Central memory CD4-positive, alpha-beta T cell (primary cell): ENCODE measurements at regions not wholly inside any gene's neighbourhood (a gene's known extent, or its start where the extent isn't known, plus 50 kb on each side); places are given as distances from the start of the nearest gene placed in this dataset.
"Not testable (repeated sequence)": the region's sequence is repeated elsewhere in the genome, so short reads cannot be mapped to it uniquely, and the experiment has no call there.

Experiments
- DNase-seq: peaks from one replicate; pipeline ENCODE4 v3.0.0; 2022

- DNase-seq = no peak
Observed at GRCh38 chr15:45962733-45963132, 327.9 kb downstream of the SQOR start.

DNA sequence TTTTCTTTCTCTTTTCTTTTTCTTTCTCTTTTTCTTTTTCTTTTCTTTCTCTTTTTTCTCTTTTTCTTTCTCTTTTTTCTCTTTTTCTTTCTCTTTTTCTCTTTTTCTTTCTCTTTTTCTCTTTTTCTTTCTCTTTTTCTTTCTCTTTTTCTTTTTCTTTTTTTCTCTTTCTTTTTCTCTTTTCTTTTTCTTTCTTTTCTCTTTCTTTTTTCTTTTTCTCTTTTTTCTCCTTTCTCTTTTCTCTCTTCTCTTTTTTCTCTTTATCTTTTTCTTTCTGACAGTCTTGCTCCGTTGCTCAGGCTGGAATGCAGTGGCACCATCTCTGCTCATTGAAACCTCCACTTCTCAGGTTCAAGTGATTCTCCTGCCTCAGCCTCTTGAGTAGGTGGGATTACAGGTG, 335.7 kb downstream of the SQOR start:
- no peak for DNase-seq

DNA sequence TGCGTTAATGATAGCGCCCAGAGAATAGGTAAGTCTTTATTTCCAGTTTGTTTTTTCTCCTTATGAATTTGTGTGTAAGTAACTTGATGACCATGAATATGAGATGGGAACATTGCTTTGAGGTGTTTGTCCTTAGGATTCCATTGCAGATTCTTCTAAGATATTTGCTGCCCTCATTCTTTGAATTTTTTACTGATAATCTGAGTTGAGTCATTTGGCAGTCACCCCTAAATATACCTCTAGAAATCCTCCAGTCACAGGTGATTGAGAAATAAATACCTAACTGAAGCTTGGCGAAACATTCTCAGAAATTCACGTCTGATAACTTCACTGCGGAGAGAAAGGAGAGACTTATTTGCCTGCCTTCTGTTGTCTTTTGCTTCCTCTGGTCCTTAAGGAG, 345.5 kb downstream of the SQOR start:
- no peak for DNase-seq

GRCh38 chr15:45981625-45982024, 346.8 kb downstream of the SQOR start:
- DNase-seq = no peak

DNA sequence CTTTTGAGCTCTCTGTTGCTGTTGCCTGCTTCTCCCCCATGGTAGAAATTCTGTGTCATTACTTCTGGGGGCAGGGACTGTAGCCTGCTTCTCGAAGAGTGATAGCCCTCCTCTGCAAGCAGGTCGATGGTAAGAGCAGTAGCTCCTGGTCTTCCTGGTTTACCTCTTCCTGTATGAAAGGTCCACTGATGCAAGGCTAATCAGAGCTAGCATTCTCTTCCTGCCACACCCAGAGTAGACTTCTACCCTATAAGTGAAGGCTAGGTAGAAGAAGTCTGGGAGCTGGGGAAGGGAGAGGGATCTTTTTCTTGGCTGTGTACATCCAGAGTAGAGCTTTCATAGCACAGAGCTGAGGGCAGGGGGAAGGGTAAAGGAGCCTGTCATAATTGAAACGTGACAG, 357.0 kb downstream of the SQOR start:
- no peak for DNase-seq

DNA sequence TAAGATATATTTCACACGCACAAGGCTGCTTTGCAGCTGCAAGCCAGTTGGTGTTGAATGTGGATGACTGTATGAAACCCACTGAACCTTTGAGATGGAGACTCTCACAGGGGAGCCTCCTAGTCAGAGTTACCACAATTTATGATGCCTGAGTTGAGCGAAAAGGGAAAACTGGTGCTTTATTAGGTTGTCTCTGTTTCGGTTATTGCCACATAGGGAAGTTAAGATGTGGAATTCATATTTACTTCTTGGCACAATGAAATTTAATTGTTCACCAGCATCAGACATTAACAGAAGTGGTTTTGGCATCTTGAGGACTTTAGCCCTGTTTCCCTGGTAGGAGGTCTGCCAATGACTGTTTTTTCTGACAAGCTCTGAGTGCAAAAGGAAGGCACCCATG, 358.2 kb downstream of the SQOR start:
- no peak for DNase-seq

DNA sequence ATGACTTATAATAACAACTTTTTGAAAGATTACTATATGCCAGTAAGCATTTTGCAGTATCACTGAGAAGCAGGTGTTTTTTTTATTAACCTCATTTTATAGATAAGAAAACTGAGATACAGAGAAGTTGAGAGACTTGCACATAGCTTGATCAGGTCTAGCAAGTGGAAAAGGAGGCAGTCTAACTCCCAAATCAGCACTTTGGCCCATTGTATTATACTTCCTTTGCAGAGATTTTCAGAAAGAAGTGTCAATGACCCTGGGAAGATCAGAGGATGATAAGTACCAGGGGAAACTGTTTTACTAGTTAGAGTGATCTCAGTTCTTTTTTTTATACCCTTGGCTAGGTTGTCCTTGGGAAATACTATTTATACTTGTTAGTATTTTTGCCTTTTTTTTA, 358.7 kb downstream of the SQOR start:
- no peak for DNase-seq

DNA sequence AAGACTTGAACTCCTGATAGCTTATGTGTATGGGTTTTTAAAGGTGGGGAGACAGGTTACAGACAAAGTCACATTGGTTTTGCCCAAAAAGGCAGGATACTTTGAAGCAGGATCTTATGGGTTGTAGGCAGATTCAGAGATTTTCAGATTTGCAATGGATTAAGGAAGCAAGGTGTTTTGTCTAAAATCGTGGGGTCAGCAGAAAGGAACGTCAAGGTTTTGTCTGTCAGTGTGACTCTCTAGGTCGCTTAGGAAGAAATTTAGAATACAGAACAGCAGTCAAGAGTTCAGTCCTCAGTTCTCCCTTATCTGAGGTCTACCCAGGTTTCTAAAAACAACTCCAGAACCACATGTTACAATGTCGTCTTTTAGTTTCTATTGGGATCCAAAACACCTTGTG, 361.0 kb downstream of the SQOR start:
- no peak for DNase-seq

GRCh38 chr15:46014532-46014931, 379.7 kb downstream of the SQOR start:
- no peak for DNase-seq

- no peak for DNase-seq
Observed at GRCh38 chr15:46034755-46035154, 399.9 kb downstream of the SQOR start.

DNA sequence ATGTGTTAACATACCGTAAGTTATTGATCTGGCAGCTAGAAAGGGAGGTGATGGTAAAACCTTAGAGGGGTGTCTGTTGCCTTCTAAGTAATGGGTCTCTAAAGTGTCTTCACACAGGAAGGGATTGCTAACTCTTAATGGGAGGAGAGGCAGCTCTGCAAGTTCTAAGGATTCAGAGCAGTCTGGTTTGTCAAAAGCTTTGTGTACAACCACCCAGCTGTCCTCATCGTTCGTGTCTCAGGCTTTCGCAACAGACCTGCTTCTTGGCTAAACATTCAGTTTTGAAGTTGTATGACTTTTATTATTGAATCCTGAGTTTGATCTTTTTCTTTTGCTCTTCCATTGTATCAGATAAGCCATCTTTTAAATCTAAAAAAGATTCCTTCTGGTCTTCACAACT, 404.9 kb downstream of the SQOR start:
- DNase-seq = no peak

GRCh38 chr15:46041905-46042304, 407.1 kb downstream of the SQOR start:
- DNase-seq = no peak

DNA sequence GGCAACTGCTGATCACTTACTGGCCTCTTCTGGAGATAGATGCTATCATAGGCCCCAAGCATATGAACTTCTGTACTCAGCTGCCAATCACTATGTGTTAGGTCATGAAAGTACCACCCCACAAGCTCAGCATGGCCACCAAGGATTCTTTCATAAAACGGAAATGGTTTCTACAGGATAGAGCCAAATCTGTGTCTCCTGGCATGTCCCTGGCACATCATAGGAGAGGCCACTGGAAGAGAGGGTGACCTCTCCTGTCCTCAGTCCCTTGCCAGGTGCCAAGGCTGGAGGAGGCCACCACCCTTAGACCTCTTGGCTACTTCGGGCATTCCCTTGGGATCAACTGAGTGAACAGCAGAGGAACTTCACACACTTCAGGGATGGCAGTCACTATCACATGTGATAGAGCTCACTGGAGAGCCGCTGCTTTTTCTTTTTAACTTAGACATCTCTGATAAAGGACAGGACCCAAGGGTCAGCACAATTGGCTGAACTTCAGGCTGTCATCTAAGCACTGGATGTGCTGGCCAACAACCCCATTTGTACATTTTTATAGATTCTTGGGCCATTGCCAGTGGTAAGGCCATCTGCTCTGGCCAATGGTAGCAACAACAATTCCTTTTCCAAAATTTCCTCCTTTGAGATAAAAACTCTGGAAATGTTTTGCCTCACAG, 425.2 kb downstream of the SQOR start:
- no peak for DNase-seq

GRCh38 chr15:46061002-46061401, 426.2 kb downstream of the SQOR start:
- no peak for DNase-seq

- DNase-seq = no peak
Observed at GRCh38 chr15:46077220-46077619, 442.4 kb downstream of the SQOR start.

- no peak for DNase-seq
Observed at GRCh38 chr15:46079046-46079445, 444.2 kb downstream of the SQOR start.

DNA sequence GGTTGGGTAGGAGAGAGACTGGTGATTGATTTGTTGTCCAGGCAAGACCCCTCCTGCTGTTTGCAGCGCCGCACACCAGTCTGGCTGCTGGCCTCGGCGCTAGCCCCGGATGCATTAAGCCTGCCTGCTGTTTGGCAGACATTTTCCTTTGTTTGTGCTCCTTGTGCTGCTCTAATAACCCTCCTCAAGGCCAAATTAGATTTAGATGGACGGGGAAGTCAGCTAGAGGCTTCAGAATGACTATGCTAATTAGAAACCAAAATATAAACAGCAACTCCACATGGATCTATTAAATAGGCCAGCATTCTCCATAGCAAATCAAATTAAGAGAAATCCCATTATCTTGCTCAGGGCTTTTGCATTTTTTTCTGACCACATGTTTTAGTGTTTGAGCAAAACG, 445.2 kb downstream of the SQOR start:
- no peak for DNase-seq

DNA sequence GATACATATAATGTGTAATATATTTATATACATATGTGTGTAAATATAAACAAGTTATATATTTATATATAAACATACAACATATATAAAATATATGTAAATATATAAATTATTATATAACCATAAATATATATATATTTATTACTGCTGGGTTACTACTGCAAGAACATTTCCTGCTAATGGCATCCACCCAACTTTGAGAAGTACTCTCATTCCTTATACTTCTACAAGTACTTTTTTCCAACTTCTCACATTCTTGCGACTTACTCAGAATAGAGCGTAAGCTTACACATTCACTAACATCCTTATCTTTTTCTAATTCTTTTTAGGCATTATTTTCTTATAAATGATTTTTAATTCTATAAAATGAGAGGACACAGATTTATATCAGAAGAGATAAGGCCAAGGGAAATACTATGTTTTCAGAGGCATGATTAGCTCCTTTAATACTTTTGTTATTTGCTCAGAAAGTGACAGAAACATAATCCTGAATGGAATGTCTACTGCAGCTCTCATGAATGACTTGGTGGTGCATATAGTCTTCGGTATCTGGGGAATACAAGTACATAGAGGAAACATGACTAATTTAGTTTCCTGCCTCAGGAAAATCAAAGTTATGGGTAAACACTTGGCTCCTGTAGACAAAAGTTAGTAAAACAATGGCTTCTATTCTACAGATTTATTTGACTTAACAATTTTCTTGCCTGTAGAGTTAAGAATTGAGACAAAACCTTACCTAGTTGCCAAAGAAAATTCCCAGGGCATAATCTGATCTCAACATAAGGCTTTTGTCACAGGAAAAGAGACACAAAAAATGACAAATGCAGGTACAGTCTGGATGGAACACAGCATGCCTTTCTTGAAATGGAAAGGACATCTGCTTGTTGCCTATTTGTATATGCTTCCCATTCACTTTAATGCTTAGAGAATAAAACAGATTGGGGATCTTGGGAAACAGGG, 453.9 kb downstream of the SQOR start:
- no peak for DNase-seq

DNA sequence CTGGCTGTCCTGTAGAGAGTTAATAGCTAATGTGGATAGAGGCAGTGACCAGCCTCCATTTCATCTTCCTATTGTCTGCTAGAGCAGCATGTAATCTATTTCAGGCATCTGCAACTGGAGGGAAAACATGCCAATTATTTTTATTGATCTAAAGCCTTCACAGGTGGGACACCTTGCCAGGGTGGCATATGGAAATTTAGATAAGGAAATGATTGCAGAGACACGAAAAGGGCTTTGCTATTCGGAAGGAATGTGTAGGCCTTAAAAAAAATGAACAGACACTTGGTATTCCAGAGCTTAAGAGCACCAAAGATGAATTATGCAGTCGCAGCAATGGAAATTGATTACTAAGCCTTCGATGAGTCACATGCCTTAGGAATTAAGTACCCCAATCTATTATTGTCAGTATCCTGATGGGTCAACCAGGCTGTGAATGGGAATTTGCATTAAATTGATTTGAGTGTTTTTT, 454.7 kb downstream of the SQOR start:
- DNase-seq = no peak

- DNase-seq = no peak
Observed at GRCh38 chr15:46091860-46092450, 457.1 kb downstream of the SQOR start.

DNA sequence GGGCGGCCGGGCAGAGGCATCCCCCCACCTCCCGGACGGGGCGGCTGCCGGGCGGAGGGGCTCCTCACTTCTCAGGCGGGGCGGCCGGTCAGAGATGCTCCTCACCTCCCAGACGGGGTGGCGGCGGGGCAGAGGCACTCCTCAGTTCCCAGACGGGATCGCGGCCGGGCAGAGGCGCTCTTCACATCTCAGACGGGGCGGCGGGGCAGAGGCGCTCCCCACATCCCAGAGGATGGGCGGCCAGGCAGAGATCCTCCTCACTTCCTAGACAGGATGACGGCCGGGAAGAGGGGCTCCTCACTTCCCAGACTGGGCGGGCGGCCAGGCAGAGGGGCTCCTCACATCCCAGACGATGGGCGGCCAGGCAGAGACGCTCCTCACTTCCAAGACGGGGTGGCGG, 463.2 kb downstream of the SQOR start:
- not testable (repeated sequence) for DNase-seq

DNA sequence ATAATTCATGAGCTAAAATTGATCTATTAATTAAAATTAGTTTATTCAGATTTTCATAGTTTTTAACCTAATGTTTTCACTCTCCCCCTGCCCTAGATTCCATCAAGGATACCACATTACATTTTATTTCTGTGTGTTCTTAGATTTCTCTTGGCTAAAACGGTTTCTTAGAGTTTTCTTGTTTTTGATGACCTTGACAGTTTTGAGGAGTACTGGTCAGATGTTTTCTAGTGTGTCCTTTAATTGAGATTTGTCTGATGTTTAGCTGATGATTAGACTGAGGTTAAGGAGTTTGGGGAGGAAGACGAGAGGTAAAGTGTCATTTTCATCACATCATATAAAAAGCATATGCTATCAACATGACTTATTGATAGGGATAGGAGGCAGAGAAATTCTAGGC, 475.9 kb downstream of the SQOR start:
- no peak for DNase-seq

- DNase-seq = no peak
Observed at GRCh38 chr15:46111730-46112129, 476.9 kb downstream of the SQOR start.

DNA sequence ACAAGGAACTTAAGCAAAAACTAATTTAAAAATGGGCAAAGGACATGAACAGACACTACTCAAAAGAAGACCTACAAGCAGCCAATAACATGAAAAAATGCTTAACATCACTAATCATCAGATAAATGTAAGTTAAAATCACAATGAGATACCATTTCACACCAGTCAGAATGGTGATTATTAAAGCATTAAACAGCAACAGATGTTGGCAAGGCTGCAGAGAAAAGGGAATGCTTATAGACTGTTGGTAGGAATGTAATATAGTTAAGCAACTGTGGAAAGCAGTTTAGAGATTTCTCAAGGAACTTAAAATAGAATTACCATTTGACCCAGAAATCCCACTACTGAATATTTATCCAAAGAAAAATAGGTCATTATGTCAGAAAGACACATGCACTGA, 482.2 kb downstream of the SQOR start:
- no peak for DNase-seq
